ENCODE measurements at regions not wholly inside any gene's neighbourhood (a gene's known extent, or its start where the extent isn't known, plus 50 kb on each side); places are given as distances from the start of the nearest gene placed in this dataset.
"Not testable (repeated sequence)": the region's sequence is repeated elsewhere in the genome, so short reads cannot be mapped to it uniquely, and the experiment has no call there.

DNA sequence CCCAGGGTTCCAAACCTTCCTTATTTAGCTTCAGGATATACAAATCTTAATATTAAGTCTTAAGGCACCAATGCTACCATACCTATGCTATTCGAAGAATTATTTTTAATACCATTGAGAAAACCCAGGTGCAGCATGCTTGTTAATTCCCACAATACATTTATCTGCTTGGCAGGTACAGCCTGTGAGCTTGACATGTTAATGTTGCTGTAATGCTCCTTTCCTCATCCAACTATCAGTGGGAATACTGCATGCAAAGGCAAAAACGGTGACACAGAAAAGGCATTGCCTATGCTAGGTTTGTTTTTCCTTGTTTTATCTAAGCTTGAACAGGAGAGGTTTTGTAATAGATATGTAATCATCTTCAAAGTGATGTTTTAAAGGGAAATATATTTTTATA is 135.7 kb upstream of the COX7C start:
- DNase-seq (ENCODE audit: low spot score in 2 of 2, unreplicated experiment in 2 of 2) = no peak
- Mint-ChIP-seq H3K4me3 (no peak overlapping the region), H3K36me3 (no peaks in the 10 kb centered on the region), H3K9me3 (peaks cover 7% of the 10 kb centered on the region), H3K4me1 (peaks cover 1% of the 10 kb centered on the region), H3K27me3 (ENCODE audit: low read depth) (no peaks in the 10 kb centered on the region), H3K27ac (no peak overlapping the region)
- TF ChIP-seq, protein P1, sequence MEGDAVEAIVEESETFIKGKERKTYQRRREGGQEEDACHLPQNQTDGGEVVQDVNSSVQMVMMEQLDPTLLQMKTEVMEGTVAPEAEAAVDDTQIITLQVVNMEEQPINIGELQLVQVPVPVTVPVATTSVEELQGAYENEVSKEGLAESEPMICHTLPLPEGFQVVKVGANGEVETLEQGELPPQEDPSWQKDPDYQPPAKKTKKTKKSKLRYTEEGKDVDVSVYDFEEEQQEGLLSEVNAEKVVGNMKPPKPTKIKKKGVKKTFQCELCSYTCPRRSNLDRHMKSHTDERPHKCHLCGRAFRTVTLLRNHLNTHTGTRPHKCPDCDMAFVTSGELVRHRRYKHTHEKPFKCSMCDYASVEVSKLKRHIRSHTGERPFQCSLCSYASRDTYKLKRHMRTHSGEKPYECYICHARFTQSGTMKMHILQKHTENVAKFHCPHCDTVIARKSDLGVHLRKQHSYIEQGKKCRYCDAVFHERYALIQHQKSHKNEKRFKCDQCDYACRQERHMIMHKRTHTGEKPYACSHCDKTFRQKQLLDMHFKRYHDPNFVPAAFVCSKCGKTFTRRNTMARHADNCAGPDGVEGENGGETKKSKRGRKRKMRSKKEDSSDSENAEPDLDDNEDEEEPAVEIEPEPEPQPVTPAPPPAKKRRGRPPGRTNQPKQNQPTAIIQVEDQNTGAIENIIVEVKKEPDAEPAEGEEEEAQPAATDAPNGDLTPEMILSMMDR (IDR thresholded peaks at IDR 0.05; ENCODE audit: unreplicated experiment) = no peak

DNA sequence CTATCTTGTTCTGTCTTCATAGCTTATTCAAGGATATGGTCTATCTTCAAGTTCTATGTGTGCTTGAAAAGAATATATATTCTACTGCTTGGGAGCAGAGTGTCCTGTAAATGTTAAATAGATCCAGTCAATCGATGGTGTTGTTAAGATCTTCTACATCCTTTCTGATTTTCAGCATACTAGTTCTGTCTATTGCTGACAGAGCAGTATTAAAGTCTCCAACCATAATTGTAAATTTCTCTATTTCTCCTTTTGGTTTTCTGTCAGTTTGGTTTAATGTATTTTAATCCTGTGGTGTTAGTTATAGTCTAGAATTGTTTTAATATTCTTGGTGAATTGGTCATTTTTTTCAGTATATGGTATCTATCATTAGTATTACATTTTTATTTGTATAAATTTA is 124.0 kb upstream of the COX7C start:
- no peak for DNase-seq (ENCODE audit: low spot score in 2 of 2, unreplicated experiment in 2 of 2)
- Mint-ChIP-seq H3K4me1 (peaks cover 6% of the 10 kb centered on the region), H3K27ac (no peak overlapping the region), H3K4me3 (no peak overlapping the region), H3K9me3 (no peaks in the 10 kb centered on the region), H3K27me3 (ENCODE audit: low read depth) (peaks cover 7% of the 10 kb centered on the region), H3K36me3 (no peaks in the 10 kb centered on the region)
- TF ChIP-seq, protein P1 (IDR thresholded peaks at IDR 0.05; ENCODE audit: unreplicated experiment) = no peak

DNA sequence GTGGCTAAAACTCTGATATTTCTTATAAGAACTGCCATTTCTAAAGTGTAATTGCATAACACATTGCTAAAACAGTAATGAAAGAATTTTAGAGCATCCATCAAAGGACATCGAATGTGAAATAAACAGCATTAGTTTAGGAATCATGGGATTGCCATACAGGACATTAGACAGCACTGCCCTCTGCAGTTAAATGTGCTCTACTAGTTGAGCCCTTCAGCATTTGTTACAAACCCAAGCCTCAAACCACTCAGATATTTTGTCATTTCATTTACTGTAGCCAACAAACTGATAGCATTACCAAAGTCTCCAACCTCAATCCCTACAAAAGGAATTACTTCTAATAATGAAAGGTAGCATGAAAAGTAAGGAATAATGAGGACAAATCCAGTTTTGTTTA is 116.8 kb upstream of the COX7C start:
- DNase-seq (ENCODE audit: low spot score in 2 of 2, unreplicated experiment in 2 of 2) = no peak
- Mint-ChIP-seq H3K36me3 (no peaks in the 10 kb centered on the region), H3K27me3 (ENCODE audit: low read depth) (no peaks in the 10 kb centered on the region), H3K9me3 (no peaks in the 10 kb centered on the region), H3K4me3 (no peak overlapping the region), H3K4me1 (peaks cover 6% of the 10 kb centered on the region), H3K27ac (no peak overlapping the region)
- TF ChIP-seq, protein P1 (IDR thresholded peaks at IDR 0.05; ENCODE audit: unreplicated experiment) = no peak

DNA sequence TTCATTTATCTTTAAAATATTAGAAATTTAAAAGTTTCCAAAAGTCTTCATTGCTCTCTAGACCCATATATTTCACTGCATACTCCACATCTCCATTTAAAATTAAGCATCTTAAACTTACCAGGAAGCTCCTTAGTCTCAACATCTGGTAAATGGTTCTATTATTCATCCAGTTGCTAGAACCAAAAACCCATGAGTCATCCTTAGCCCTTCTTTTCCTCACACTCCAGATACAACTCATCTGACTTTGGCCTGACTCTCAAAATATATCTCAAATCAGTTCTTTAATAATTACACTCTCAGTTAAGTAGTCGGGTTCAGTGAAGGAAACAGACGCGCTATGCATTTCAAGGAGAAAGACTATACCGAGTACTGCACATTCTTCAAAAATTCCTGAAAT is 110.2 kb upstream of the COX7C start:
- DNase-seq (ENCODE audit: low spot score in 2 of 2, unreplicated experiment in 2 of 2) = no peak
- Mint-ChIP-seq H3K9me3 (peaks cover 4% of the 10 kb centered on the region), H3K36me3 (no peaks in the 10 kb centered on the region), H3K27ac (no peak overlapping the region), H3K4me3 (no peak overlapping the region), H3K27me3 (ENCODE audit: low read depth) (no peaks in the 10 kb centered on the region), H3K4me1 (no peaks in the 10 kb centered on the region)
- TF ChIP-seq, protein P1 (IDR thresholded peaks at IDR 0.05; ENCODE audit: unreplicated experiment) = no peak

DNA sequence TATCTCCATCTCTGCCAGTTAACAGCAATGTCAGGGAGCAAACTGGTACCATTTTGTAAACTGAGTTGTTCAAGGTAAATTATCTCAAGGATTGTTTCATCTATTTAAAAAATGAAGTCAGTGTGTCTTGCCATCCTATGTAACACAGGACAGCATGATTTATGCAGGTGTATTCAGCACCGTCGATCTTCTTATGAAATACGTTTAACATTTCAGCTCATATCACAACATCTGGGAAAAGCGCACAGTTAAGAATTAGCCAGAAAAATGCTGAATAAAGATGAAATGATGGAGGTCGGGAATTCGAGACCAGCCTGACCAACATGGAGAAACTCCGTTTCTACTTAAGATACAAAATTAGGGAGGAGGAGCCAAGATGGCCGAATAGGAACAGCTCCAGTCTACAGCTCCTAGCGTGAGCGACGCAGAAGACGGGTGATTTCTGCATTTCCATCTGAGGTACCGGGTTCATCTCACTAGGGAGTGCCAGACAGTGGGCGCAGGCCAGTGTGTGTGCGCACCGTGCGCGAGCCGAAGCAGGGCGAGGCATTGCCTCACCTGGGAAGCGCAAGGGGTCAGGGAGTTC is 107.3 kb upstream of the COX7C start:
- not testable (repeated sequence) for H3K4me3 Mint-ChIP-seq; H3K27me3 Mint-ChIP-seq (ENCODE audit: low read depth); H3K27ac Mint-ChIP-seq; H3K36me3 Mint-ChIP-seq; DNase-seq (ENCODE audit: low spot score in 2 of 2, unreplicated experiment in 2 of 2); H3K4me1 Mint-ChIP-seq; H3K9me3 Mint-ChIP-seq

DNA sequence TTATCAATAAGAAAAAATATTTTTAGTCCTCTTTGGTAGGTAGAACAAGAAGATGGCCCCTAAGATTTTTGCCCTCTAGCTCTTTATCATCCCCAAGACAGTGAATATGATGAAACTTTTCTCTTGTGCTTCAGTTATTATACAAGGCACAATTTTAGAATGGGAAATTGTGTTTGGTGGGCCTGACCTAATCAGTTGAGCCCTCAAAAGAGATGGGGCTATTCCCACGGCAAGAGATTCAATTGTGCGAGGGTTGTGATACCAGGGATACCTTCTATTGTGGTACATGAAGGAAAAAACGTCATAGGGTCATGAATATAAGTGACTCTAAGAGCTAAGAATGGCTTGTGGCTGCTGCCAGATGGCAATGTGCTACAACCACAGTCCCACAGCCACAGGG is 94.0 kb upstream of the COX7C start:
- peaks cover 6% of the 10 kb centered on the region for H3K9me3 Mint-ChIP-seq
- no peak for DNase-seq (ENCODE audit: low spot score in 2 of 2, unreplicated experiment in 2 of 2)
- H3K27ac Mint-ChIP-seq = no peak overlapping the region
- TF ChIP-seq, protein P1 (IDR thresholded peaks at IDR 0.05; ENCODE audit: unreplicated experiment) = no peak
- no peak overlapping the region for H3K4me3 Mint-ChIP-seq
- H3K36me3 Mint-ChIP-seq = no peaks in the 10 kb centered on the region
- H3K27me3 Mint-ChIP-seq (ENCODE audit: low read depth) = no peaks in the 10 kb centered on the region
- no peaks in the 10 kb centered on the region for H3K4me1 Mint-ChIP-seq

Data from mesothelial cell of epicardium (in vitro differentiated cells).